ENCODE measurements at regions not wholly inside any gene's neighbourhood (a gene's known extent, or its start where the extent isn't known, plus 50 kb on each side); places are given as distances from the start of the nearest gene placed in this dataset.

GRCh38 chr5:30150231-30150630, 1043.3 kb upstream of the CDH6 start:
- H3K4me1 Mint-ChIP-seq = peaks cover 8 to 14% of the 10 kb centered on the region in 2 experiments
- no peak overlapping the region for H2BK15ac ChIP-seq (ENCODE audit: low read depth, low read length)
- H4K20me1 ChIP-seq (ENCODE audit: control insufficient read depth, insufficient read depth, insufficient read length) = no peaks in the 10 kb centered on the region
- peaks cover 0 to 24% (median 5%) of the 10 kb centered on the region in 3 experiments; a peak in 4 of 7 replicates for H3K36me3 Mint-ChIP-seq (ENCODE audit: insufficient read depth in 1 of 3, low read depth in 3 of 3)
- H2BK5ac ChIP-seq (ENCODE audit: insufficient read length, low read length) = no peak overlapping the region
- TF ChIP-seq, protein P1, sequence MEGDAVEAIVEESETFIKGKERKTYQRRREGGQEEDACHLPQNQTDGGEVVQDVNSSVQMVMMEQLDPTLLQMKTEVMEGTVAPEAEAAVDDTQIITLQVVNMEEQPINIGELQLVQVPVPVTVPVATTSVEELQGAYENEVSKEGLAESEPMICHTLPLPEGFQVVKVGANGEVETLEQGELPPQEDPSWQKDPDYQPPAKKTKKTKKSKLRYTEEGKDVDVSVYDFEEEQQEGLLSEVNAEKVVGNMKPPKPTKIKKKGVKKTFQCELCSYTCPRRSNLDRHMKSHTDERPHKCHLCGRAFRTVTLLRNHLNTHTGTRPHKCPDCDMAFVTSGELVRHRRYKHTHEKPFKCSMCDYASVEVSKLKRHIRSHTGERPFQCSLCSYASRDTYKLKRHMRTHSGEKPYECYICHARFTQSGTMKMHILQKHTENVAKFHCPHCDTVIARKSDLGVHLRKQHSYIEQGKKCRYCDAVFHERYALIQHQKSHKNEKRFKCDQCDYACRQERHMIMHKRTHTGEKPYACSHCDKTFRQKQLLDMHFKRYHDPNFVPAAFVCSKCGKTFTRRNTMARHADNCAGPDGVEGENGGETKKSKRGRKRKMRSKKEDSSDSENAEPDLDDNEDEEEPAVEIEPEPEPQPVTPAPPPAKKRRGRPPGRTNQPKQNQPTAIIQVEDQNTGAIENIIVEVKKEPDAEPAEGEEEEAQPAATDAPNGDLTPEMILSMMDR (conservative IDR thresholded peaks at IDR 0.05) = no peak
- DNase-seq = no peak
- H4K91ac ChIP-seq (ENCODE audit: insufficient read length, low read depth, low read length) = no peak overlapping the region
- no peaks in the 10 kb centered on the region for H3K23me2 ChIP-seq (ENCODE audit: insufficient read length, low read depth, low read length, poor library complexity, severe bottlenecking)
- H3K27ac Mint-ChIP-seq = no peak overlapping the region
- H3K14ac ChIP-seq (ENCODE audit: insufficient read depth, low read length) = no peak overlapping the region
- H3K9me3 ChIP-seq (ENCODE audit: control insufficient read depth, low read depth, low read length) = no peaks in the 10 kb centered on the region
- H2BK12ac ChIP-seq (ENCODE audit: insufficient read length, low read depth, low read length) = no peak overlapping the region
- H3K9me3 Mint-ChIP-seq = peaks cover 7 to 24% of the 10 kb centered on the region in 2 experiments; a peak in 4 of 5 replicates
- H3K18ac ChIP-seq (ENCODE audit: insufficient read length, low read depth, low read length) = no peak overlapping the region
- H3T11ph ChIP-seq (ENCODE audit: low read length) = no peak overlapping the region
- H3K56ac ChIP-seq (ENCODE audit: insufficient read length, low read depth, low read length) = no peak overlapping the region
- no peak overlapping the region for H2AK5ac ChIP-seq (ENCODE audit: insufficient read length, low read length)
- no peak overlapping the region for H3K4ac ChIP-seq (ENCODE audit: low read depth, low read length)
- H2BK120ac ChIP-seq (ENCODE audit: low read depth, low read length, poor library complexity, severe bottlenecking) = no peak overlapping the region
- no peak overlapping the region for H2AFZ ChIP-seq (ENCODE audit: low read length)
- no peaks in the 10 kb centered on the region for H3K27me3 ChIP-seq (ENCODE audit: insufficient read depth, low read length)
- no peaks in the 10 kb centered on the region for H3K79me2 ChIP-seq (ENCODE audit: insufficient read depth, low read length)
- H3K4me1 ChIP-seq (ENCODE audit: insufficient read depth, low read length) = no peaks in the 10 kb centered on the region
- H3K9ac ChIP-seq (ENCODE audit: extremely low read depth, insufficient read length, low read length) = no peak overlapping the region
- H3K4me2 ChIP-seq (ENCODE audit: insufficient read depth, insufficient read length, low read length) = no peak overlapping the region
- no peak overlapping the region for H2BK20ac ChIP-seq (ENCODE audit: low read depth, low read length, poor library complexity, severe bottlenecking)
- no peak overlapping the region for H3K27ac ChIP-seq (ENCODE audit: insufficient read length, low read depth, low read length)
- no peak overlapping the region for H3K4me3 Mint-ChIP-seq
- no peak overlapping the region for H4K5ac ChIP-seq (ENCODE audit: insufficient read length, low read depth, low read length)
- no peaks in the 10 kb centered on the region for H3K79me1 ChIP-seq (ENCODE audit: insufficient read depth, low read depth, low read length, poor library complexity, severe bottlenecking)
- no peak overlapping the region for H3K23ac ChIP-seq (ENCODE audit: insufficient read length, low read depth, low read length)
- no peak overlapping the region for H4K8ac ChIP-seq (replicated peaks; ENCODE audit: insufficient read length, low read depth, low read length)
- no peaks in the 10 kb centered on the region for H3K27me3 Mint-ChIP-seq (ENCODE audit: low read depth)

All from H9 (cell line).